ENCODE measurements at regions not wholly inside any gene's neighbourhood (a gene's known extent, or its start where the extent isn't known, plus 50 kb on each side); places are given as distances from the start of the nearest gene placed in this dataset.

DNA sequence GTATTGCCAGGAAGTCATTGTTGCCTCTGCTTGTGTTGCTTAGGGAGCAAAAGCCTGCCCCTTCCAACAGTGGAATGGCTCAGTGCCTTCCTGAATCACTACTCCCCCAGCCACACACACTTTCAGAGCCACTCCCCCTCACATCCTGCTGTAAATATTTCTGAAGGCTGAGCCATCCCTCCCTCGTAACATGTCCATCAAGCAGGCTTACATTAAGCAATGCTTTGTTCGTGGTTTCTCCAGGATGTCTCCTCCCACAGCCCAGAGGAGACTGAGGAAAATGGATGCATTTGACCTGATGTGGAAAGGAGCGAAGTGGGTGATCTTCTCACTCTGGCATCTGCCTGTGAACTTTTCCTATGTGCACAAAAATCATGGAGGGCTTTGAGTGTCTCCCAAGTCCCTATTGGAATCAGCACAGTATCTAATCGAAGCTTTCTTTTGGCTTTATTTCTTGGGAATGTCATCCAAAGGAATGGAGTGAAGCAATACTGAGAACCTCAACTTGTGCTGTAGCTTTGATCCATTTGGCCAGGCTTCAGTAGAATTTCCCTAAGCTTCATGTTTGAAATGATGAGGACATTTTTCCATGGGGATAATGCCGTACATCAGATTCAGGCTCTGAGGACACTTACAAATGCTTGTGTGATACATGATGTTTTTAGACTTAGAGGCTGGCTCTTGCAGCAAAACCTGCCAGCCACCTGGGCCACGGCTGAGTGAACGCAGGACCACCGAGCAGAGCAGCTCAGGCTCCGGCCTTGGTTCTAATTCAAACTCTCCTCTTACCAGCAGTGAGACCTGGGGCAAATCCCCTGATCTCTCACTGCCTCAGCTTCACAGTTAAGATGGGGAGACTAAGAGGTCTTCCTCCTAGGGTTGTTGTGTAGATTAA lies 389.1 kb downstream of the ENC1 start:
- H3K27me3 ChIP-seq (ENCODE audit: insufficient read depth, low read length, poor library complexity), result no peaks in the 10 kb centered on the region
- ATAC-seq (ENCODE audit: insufficient read depth, low read depth), result no peak
- DNase-seq, result no peak
- H3K9me3 ChIP-seq (ENCODE audit: insufficient read depth, low read length, severe bottlenecking), result no peaks in the 10 kb centered on the region
- H3K4me2 ChIP-seq (ENCODE audit: insufficient read depth, low read length), result no peak overlapping the region
- H3K36me3 ChIP-seq (ENCODE audit: insufficient read depth, low read length), result no peaks in the 10 kb centered on the region
- TF ChIP-seq, protein P1, sequence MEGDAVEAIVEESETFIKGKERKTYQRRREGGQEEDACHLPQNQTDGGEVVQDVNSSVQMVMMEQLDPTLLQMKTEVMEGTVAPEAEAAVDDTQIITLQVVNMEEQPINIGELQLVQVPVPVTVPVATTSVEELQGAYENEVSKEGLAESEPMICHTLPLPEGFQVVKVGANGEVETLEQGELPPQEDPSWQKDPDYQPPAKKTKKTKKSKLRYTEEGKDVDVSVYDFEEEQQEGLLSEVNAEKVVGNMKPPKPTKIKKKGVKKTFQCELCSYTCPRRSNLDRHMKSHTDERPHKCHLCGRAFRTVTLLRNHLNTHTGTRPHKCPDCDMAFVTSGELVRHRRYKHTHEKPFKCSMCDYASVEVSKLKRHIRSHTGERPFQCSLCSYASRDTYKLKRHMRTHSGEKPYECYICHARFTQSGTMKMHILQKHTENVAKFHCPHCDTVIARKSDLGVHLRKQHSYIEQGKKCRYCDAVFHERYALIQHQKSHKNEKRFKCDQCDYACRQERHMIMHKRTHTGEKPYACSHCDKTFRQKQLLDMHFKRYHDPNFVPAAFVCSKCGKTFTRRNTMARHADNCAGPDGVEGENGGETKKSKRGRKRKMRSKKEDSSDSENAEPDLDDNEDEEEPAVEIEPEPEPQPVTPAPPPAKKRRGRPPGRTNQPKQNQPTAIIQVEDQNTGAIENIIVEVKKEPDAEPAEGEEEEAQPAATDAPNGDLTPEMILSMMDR (IDR thresholded peaks at IDR 0.05; ENCODE audit: borderline replicate concordance, extremely low read depth, low read length, poor library complexity, severe bottlenecking), result no peak
- no peak for TF ChIP-seq EZH2 (IDR thresholded peaks at IDR 0.05; ENCODE audit: borderline replicate concordance, low read depth, low read length, severe bottlenecking)
- H4K20me1 ChIP-seq (ENCODE audit: insufficient read depth, low read length), result no peaks in the 10 kb centered on the region
- no peak overlapping the region for H3K27ac ChIP-seq (ENCODE audit: low read length)
- H3K4me1 ChIP-seq (ENCODE audit: insufficient read depth, low read length), result no peaks in the 10 kb centered on the region
- no peak overlapping the region for H2AFZ ChIP-seq (ENCODE audit: low read depth, low read length)
- H3K4me3 ChIP-seq (ENCODE audit: low read depth in 1 of 2, low read length in 2 of 2), result no peak overlapping the region
- no peak overlapping the region for H3K9ac ChIP-seq (ENCODE audit: low read depth, low read length)
- no peaks in the 10 kb centered on the region for H3K79me2 ChIP-seq (ENCODE audit: insufficient read depth, low read length)

DNA sequence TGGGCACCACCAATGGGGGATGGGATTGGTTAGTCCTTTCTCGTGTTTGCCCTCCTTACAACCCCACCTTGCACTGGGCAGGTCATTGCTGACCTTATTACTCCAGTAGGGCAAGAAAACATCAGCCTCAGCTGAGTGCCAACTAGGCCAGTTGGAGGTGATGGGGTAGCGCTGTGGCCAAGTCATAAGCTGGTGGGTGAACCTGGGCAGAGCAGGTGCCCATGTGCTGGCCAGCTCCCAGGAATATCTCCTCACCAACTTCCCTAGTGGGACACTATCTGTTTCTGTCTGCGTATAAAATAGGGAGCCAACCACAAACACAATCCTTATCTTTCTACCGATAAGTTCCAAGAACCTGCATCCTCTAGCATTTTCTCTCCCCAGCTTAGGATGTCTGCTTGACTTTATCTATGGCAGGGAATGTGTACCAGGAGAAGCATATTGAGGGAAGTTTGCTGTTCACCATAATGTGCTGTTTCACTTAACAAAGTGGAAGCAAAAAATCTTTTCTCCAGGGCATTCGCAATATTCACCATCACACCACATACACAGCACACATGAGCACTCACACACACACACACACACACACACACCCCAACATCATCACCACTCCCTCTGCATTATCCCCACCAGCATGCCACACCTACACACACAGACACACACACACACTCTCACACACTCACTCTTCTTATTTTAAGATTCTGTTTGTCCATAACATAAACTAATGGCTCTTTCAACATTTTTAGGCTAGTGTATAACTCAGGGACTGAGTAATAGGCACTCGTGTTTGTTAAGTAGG lies 390.0 kb downstream of the ENC1 start:
- Histone ChIP-seq H3K79me2 (ENCODE audit: insufficient read depth, low read length) (no peaks in the 10 kb centered on the region), H3K27ac (ENCODE audit: low read length) (no peak overlapping the region), H3K4me2 (ENCODE audit: insufficient read depth, low read length) (no peak overlapping the region), H3K27me3 (ENCODE audit: insufficient read depth, low read length, poor library complexity) (no peaks in the 10 kb centered on the region), H3K9me3 (ENCODE audit: insufficient read depth, low read length, severe bottlenecking) (no peaks in the 10 kb centered on the region), H4K20me1 (ENCODE audit: insufficient read depth, low read length) (no peaks in the 10 kb centered on the region), H2AFZ (ENCODE audit: low read depth, low read length) (no peak overlapping the region), H3K4me1 (ENCODE audit: insufficient read depth, low read length) (no peaks in the 10 kb centered on the region), H3K36me3 (ENCODE audit: insufficient read depth, low read length) (no peaks in the 10 kb centered on the region), H3K9ac (ENCODE audit: low read depth, low read length) (no peak overlapping the region), H3K4me3 (ENCODE audit: low read depth in 1 of 2, low read length in 2 of 2) (no peak overlapping the region)
- no peak for ATAC-seq (ENCODE audit: insufficient read depth, low read depth)
- no peak for DNase-seq
- no peak for TF ChIP-seq EZH2 (IDR thresholded peaks at IDR 0.05; ENCODE audit: borderline replicate concordance, low read depth, low read length, severe bottlenecking)

DNA sequence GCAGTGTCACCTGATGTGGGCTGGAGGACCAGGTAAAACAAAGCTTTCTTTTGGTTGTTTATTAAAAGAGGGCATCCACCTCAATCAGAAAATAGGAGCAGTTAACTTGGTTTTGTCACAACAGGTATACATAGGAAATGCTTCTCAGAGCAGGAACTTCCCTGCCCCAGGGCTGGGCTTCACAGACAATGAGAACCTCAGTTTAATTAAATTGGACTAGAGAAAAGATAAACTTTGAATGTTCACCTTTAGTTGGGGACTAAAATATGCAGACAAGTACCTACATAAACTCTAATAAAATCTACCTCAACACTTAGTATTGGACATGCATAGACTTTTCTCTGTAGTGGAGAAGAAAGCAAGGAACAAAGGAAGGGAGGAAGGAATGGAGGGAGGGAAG lies 392.0 kb downstream of the ENC1 start:
- DNase-seq (no peak), ATAC-seq (ENCODE audit: insufficient read depth, low read depth) (no peak)
- no peaks in the 10 kb centered on the region for H3K79me2 ChIP-seq (ENCODE audit: insufficient read depth, low read length)
- H3K4me1 ChIP-seq (ENCODE audit: insufficient read depth, low read length), result no peaks in the 10 kb centered on the region
- H2AFZ ChIP-seq (ENCODE audit: low read depth, low read length), result no peak overlapping the region
- no peak overlapping the region for H3K27ac ChIP-seq (ENCODE audit: low read length)
- H3K9ac ChIP-seq (ENCODE audit: low read depth, low read length), result no peak overlapping the region
- no peaks in the 10 kb centered on the region for H3K9me3 ChIP-seq (ENCODE audit: insufficient read depth, low read length, severe bottlenecking)
- H3K4me2 ChIP-seq (ENCODE audit: insufficient read depth, low read length), result no peak overlapping the region
- no peaks in the 10 kb centered on the region for H4K20me1 ChIP-seq (ENCODE audit: insufficient read depth, low read length)
- no peaks in the 10 kb centered on the region for H3K27me3 ChIP-seq (ENCODE audit: insufficient read depth, low read length, poor library complexity)
- H3K4me3 ChIP-seq (ENCODE audit: low read depth in 1 of 2, low read length in 2 of 2), result no peak overlapping the region
- no peaks in the 10 kb centered on the region for H3K36me3 ChIP-seq (ENCODE audit: insufficient read depth, low read length)
- no peak for TF ChIP-seq EZH2 (IDR thresholded peaks at IDR 0.05; ENCODE audit: borderline replicate concordance, low read depth, low read length, severe bottlenecking)
- TF ChIP-seq, protein P1 (IDR thresholded peaks at IDR 0.05; ENCODE audit: borderline replicate concordance, extremely low read depth, low read length, poor library complexity, severe bottlenecking), result no peak

DNA sequence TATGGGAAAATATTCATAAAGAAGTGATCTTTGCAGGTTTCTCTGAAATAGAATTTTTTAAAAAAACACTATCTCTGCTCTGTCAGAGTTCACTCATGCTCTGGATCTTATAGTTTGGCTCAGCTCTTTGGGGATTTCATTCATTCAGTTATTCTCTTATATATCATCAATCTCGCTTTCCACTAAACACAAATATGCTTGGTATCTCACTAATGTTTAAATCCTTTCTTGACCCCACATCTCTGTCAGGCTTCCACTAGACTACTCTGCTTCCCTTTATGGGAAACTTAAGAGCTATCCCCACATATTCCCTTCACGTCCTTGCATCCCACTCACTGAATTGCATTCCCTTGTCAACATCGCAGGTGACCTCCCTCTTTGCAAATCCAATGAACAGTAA lies 396.1 kb downstream of the ENC1 start:
- Histone ChIP-seq H3K36me3 (ENCODE audit: insufficient read depth, low read length) (no peaks in the 10 kb centered on the region), H3K79me2 (ENCODE audit: insufficient read depth, low read length) (no peaks in the 10 kb centered on the region), H3K4me2 (ENCODE audit: insufficient read depth, low read length) (no peak overlapping the region), H3K9ac (ENCODE audit: low read depth, low read length) (no peak overlapping the region), H2AFZ (ENCODE audit: low read depth, low read length) (no peak overlapping the region), H3K4me3 (ENCODE audit: low read depth in 1 of 2, low read length in 2 of 2) (no peak overlapping the region), H3K9me3 (ENCODE audit: insufficient read depth, low read length, severe bottlenecking) (no peaks in the 10 kb centered on the region), H3K27ac (ENCODE audit: low read length) (no peak overlapping the region), H3K4me1 (ENCODE audit: insufficient read depth, low read length) (no peaks in the 10 kb centered on the region), H4K20me1 (ENCODE audit: insufficient read depth, low read length) (no peaks in the 10 kb centered on the region), H3K27me3 (ENCODE audit: insufficient read depth, low read length, poor library complexity) (no peaks in the 10 kb centered on the region)
- DNase-seq (no peak), ATAC-seq (ENCODE audit: insufficient read depth, low read depth) (no peak)
- TF ChIP-seq, protein P1 (IDR thresholded peaks at IDR 0.05; ENCODE audit: borderline replicate concordance, extremely low read depth, low read length, poor library complexity, severe bottlenecking), result no peak
- no peak for TF ChIP-seq EZH2 (IDR thresholded peaks at IDR 0.05; ENCODE audit: borderline replicate concordance, low read depth, low read length, severe bottlenecking)
